Tibial artery (tissue), 4 donors: ENCODE measurements at regions not wholly inside any gene's neighbourhood (a gene's known extent, or its start where the extent isn't known, plus 50 kb on each side); places are given as distances from the start of the nearest gene placed in this dataset.

Experiments used
- DNase-seq, 2 donors: peaks; one replicate each; pipeline ENCODE4 v3.0.0-alpha.2; 2019
- H3K27ac ChIP-seq, 2 donors: fragments of 200-600 bp; sonication (generic) in 1 of 2; 1 replicate in 1 of 2; 2 replicates in 1 of 2; pipeline ENCODE4 v1.5.1; 2018 to 2019; ENCODE audit warnings: mild to moderate bottlenecking in 1 of 2
- H3K27me3 ChIP-seq, 2 donors: fragments of 200-600 bp; sonication (generic) in 1 of 2; one replicate each; pipeline versions ENCODE4 v1.5.1 to v1.6.0; 2016 to 2019
- H3K36me3 ChIP-seq, 3 donors: fragments of 200-600 bp; sonication (generic) in 2 of 3; one replicate each; pipeline ENCODE4 v1.5.1; 2016 to 2019; ENCODE audit warnings: mild to moderate bottlenecking in 2 of 3
- H3K4me1 ChIP-seq, 4 donors: fragments of 200-600 bp; sonication (generic) in 2 of 4; 1 replicate in 3 of 4; 2 replicates in 1 of 4; pipeline ENCODE4 v1.5.1; 2016 to 2019
- H3K4me3 ChIP-seq, 2 donors: fragments of 200-600 bp; sonication (generic) in 1 of 2; 1 replicate in 1 of 2; 2 replicates in 1 of 2; pipeline ENCODE4 v1.5.1; 2018 to 2019; ENCODE audit warnings: mild to moderate bottlenecking in 2 of 2
- H3K9me3 ChIP-seq, 3 donors: fragments of 200-600 bp; sonication (generic) in 1 of 3; one replicate each; pipeline ENCODE4 v1.5.1; 2016 to 2019
- CTCF ChIP-seq, 2 experiments: fragments of 200-600 bp in 1 of 2; fragments of 450-650 bp in 1 of 2; IDR thresholded peaks; one replicate each; pipeline ENCODE4 v1.5.1; 2017 to 2019; ENCODE audit warnings: antibody characterized with exemption in 2 of 2, mild to moderate bottlenecking in 1 of 2, moderate library complexity in 1 of 2
- intact Hi-C: fragments of 100-400 bp; cut with DNase I; formaldehyde crosslinking; loops from one replicate; pipeline ENCODE4 v1.15.0; 2023; ENCODE audit warnings: low total_unique reads

GRCh38 chrX:140393507-140393906 is 111.4 kb downstream of the SOX3 start:
- Histone ChIP-seq H3K27ac (no peak overlapping the region), H3K36me3 (no peaks in the 10 kb centered on the region), H3K9me3 (no peaks in the 10 kb centered on the region), H3K4me1 (no peaks in the 10 kb centered on the region), H3K4me3 (no peak overlapping the region), H3K27me3 (no peaks in the 10 kb centered on the region)
- no peak for DNase-seq
- intact Hi-C loops = no loop called here
- TF ChIP-seq CTCF (IDR thresholded peaks at IDR 0.05) = no peak

GRCh38 chrX:140391313-140391712 is 113.6 kb downstream of the SOX3 start:
- no peaks in the 10 kb centered on the region for H3K9me3 ChIP-seq
- H3K27me3 ChIP-seq = no peaks in the 10 kb centered on the region
- DNase-seq = no peak
- TF ChIP-seq CTCF (IDR thresholded peaks at IDR 0.05) = no peak
- H3K4me3 ChIP-seq = no peak overlapping the region
- H3K4me1 ChIP-seq = no peaks in the 10 kb centered on the region
- H3K27ac ChIP-seq = no peak overlapping the region
- intact Hi-C loops = no loop called here
- H3K36me3 ChIP-seq = no peaks in the 10 kb centered on the region

- TF ChIP-seq CTCF (IDR thresholded peaks at IDR 0.05) = no peak
- no peaks in the 10 kb centered on the region for H3K36me3 ChIP-seq
- H3K27ac ChIP-seq = no peak overlapping the region
- H3K4me3 ChIP-seq = no peak overlapping the region
- no peaks in the 10 kb centered on the region for H3K9me3 ChIP-seq
- intact Hi-C loops = no loop called here
- H3K27me3 ChIP-seq = no peaks in the 10 kb centered on the region
- DNase-seq = no peak
- no peaks in the 10 kb centered on the region for H3K4me1 ChIP-seq
These were observed 115.5 kb downstream of the SOX3 start for GRCh38 chrX:140389331-140389730.

GRCh38 chrX:140362861-140363260 is 142.0 kb downstream of the SOX3 start:
- no peak overlapping the region for H3K4me3 ChIP-seq
- no peaks in the 10 kb centered on the region for H3K36me3 ChIP-seq
- DNase-seq = no peak
- H3K9me3 ChIP-seq = no peaks in the 10 kb centered on the region
- TF ChIP-seq CTCF (IDR thresholded peaks at IDR 0.05) = no peak
- intact Hi-C loops = no loop called here
- H3K27ac ChIP-seq = no peak overlapping the region
- no peaks in the 10 kb centered on the region for H3K4me1 ChIP-seq
- no peaks in the 10 kb centered on the region for H3K27me3 ChIP-seq

GRCh38 chrX:140360924-140361323 is 143.9 kb downstream of the SOX3 start:
- no peak overlapping the region for H3K27ac ChIP-seq
- no peaks in the 10 kb centered on the region for H3K27me3 ChIP-seq
- H3K36me3 ChIP-seq = no peaks in the 10 kb centered on the region
- no peak overlapping the region for H3K4me3 ChIP-seq
- H3K9me3 ChIP-seq = no peaks in the 10 kb centered on the region
- no peak for TF ChIP-seq CTCF (IDR thresholded peaks at IDR 0.05)
- intact Hi-C loops = no loop called here
- H3K4me1 ChIP-seq = no peaks in the 10 kb centered on the region
- no peak for DNase-seq

GRCh38 chrX:140360284-140360683 is 144.6 kb downstream of the SOX3 start:
- Histone ChIP-seq H3K9me3 (no peaks in the 10 kb centered on the region), H3K4me1 (no peaks in the 10 kb centered on the region), H3K27ac (no peak overlapping the region), H3K36me3 (no peaks in the 10 kb centered on the region), H3K4me3 (no peak overlapping the region), H3K27me3 (no peaks in the 10 kb centered on the region)
- no peak for TF ChIP-seq CTCF (IDR thresholded peaks at IDR 0.05)
- intact Hi-C loops = no loop called here
- no peak for DNase-seq
